HG03103 (cell line): ENCODE measurements at regions not wholly inside any gene's neighbourhood (a gene's known extent, or its start where the extent isn't known, plus 50 kb on each side); places are given as distances from the start of the nearest gene placed in this dataset.

ENCODE experiments used
- ATAC-seq: cut with Tn5 transposase; IDR thresholded peaks from one replicate; pipeline ENCODE4 v1.9.1; 2021; ENCODE audit warnings: low read depth; ENCODE audit not compliant: unreplicated experiment

DNA sequence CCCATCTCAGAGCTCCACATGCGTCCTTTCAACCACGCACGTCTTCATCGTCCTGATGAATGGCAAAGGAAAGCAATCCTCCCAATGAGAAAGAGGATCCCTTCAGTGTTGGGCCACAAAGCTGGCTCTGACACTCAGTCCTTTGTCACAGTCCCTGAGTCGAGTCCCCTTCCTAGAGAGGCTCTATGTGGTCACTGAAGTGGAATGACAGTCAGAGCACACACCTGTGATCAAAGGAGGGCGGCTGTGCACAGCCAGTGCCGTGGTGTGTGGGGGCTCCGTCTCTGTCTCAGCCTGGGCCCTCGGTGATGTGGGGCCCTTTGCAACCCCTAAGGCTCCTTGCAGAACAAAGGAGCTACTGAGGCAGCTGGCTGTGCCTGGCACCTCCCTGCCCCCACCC lies 157.3 kb upstream of the APCDD1 start:
- no peak for ATAC-seq

DNA sequence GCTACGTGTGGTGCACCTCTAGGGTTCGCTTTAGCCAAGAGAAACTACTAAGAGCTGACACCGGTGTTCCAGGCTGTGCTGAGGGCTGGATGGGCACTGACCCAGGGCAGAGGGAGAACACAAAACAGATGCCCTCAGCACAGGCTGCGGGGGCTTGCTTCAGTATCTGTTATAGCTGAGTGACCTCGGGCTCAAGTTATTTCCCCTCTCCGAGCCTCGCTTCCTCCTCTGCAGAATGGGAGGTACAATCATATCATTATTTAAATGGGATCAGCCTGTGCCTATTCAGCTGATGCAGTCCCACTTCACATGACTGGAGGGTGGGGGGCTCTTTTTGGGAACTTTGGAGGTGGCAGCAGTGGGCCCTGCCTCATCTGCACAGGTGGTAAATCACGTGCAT lies 156.1 kb upstream of the APCDD1 start:
- no peak for ATAC-seq

- no peak for ATAC-seq
Observed at GRCh38 chr18:10299643-10300042, 154.8 kb upstream of the APCDD1 start.

DNA sequence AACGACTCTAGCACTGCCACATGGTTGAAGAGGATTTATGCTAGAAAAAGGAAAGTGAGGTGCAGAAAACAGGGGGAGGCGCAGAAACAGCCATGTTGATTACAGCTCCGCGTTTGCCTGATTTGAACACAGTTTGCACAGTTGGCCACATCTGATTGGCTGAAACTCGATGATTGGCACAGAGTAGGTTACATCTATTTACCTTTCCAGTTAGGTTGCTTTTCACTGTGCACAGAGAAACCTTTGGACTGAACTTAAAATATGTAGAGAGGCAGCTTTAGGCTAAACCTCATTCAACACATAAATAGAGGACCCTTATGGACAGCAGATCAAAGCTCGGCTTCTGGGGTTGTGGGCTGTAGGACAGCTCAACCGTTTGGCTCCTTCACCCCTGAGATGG lies 153.7 kb upstream of the APCDD1 start:
- ATAC-seq = no peak

DNA sequence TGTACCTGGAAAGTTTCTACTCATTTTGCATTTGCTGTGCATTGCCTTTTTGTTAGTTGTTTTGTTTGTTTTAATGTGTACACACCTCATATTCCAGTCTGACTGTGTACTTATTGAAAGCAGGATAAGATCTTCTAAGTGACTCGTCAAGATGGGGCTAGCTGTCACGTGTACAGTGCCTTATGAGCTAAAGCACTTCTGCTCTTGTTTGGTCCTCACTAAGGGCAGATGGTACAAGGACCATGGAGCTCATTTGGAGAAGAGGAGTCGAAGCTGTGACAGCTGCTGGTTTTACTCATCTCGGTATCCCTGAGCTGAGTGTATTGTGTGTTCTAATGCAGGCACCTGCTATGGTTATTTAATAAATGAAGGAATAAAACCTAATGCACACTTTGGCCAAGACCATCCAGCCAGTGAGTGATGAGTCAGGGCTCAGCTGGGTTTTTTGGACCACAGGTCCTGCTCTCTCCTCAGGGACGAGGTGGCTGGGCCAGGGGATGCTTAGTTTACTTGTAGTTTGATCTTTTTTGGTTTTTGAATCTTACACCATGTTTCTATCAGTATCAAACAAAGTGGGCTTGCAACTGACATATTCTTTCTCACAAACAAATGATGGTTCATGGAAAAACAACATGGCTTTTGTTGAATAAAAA lies 152.5 kb upstream of the APCDD1 start:
- no peak for ATAC-seq

- ATAC-seq = no peak
Observed at GRCh38 chr18:10303171-10303570, 151.3 kb upstream of the APCDD1 start.

DNA sequence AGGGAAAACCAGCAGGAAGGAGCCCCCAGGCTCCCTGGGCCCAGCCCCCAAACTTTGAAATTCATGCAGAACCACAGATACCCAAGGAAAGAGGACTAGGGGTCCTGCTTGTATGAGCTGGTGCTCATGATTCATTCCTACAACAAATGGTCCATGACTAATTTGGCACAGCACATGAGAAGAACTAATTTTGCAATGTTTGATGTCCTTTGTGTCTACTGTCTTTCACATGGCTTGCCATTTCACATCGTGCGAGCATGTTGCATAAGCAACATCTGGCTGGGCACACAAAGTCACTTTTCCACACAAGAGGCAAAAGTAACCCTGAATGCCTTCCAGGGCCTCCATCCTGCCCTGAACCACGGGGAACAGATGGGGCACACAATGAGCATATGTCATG lies 149.6 kb upstream of the APCDD1 start:
- no peak for ATAC-seq

DNA sequence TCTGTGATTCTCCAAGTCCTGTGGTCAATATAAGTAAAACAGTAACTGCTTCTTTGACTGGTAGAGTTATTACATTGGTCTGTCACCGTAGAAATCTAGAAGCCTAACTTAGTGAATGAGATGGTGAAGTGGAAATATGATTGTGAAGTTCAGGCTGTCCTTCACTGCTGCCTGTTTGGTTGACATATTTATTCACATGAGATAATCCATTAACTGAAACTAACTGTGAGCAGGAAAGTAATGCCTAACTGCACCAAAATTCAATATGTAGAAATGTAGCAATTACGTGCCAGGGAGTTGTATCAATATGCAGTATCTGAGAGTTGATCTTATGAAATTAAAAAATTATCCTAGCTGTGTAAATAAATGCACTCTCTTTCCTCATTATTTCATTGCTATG lies 147.7 kb upstream of the APCDD1 start:
- ATAC-seq = no peak

DNA sequence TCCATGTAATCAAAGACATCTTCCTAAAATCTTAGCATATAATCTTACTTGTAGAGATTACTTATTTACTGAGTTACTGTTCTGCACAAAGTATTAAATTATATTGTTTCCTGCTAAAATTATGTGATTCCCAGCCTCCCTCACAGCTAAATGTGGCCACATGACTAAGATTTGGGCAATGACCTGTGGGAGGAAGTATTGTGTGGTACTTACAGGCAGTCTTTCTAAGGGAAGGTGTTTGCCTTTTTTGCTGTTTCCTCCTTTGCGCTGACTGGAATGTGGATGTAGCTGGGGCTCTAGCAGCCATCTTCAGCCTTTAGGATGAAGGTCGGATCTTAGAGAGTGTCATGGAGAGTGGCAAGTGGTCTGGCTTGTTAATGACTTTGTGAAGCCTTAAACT lies 146.3 kb upstream of the APCDD1 start:
- ATAC-seq = no peak

GRCh38 chr18:10310626-10311025 lies 143.8 kb upstream of the APCDD1 start:
- no peak for ATAC-seq

DNA sequence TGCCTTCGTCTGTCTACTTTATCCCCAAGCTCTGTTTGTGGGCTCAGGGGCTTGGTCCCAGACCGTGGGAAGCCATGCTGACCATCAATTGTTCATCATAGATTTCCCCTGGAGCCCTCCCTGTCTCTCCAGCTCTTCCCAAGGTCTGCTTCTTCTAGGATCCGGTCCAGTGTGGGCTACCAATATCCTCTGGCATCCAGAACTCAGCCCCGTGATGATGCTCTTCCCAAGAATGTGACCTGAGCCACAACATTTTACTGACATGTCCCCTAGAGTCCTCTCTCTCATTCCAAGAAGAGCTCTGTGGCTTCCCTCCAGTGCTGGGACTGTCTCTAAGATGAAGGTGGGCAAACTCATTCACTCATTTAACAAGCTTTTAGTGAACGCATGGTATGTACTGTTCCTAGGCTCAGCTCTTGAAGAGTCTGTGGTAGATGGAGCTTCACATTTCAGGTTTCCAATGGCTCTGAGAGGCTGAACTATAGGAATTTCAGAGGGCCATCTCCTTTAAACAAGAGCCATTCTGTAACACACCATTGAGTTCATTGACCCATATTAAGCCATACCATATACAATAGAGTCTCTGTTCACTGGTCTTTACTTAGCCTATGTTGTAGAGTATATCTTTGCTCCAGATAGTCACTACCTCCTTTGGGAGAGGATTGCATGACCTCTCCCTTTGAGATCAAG lies 142.0 kb upstream of the APCDD1 start:
- no peak for ATAC-seq

- ATAC-seq = no peak
Observed at GRCh38 chr18:10313016-10313342, 141.5 kb upstream of the APCDD1 start.

DNA sequence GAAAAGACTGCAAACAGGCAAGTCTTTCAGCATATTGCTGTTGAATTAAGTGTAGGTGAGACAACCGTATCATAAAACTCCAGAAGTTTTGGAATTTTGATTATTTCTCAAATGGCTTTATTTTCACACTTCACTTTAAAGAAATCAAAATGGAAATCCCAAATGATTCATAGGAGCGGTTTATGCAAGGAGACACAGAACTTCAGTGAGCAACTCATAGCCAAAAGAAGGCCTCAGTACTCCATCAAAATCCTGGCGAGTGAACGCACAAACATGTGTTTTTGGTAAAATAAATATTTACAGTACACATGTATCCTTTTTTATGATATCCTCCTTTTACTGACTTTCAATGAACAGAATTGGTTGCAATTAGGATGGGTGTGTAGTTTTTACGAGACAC lies 140.4 kb upstream of the APCDD1 start:
- no peak for ATAC-seq

- ATAC-seq = no peak
Observed at GRCh38 chr18:10315522-10315921, 138.9 kb upstream of the APCDD1 start.

DNA sequence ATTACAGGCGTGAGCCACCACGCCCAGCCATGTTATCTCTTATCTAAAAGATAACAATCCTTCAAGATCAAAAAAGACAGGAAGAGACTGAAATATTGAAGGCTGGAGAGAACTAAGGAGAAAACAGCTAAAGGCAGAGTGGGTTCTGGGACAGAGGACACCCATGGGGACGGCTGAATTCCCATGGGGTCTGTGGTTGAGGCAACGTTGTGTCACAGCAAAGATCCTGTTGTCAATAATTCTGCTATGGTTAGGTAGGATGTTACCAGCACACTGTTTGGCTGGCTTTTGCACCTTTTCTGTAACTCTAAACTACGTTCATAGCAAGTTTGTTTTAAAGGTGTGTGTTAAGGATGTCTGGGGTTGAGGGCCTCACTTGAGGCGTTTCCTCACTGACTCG lies 137.7 kb upstream of the APCDD1 start:
- ATAC-seq = no peak

- no peak for ATAC-seq
Observed at GRCh38 chr18:10317864-10318690, 136.4 kb upstream of the APCDD1 start.

- ATAC-seq = no peak
Observed at GRCh38 chr18:10318691-10318970, 135.8 kb upstream of the APCDD1 start.

DNA sequence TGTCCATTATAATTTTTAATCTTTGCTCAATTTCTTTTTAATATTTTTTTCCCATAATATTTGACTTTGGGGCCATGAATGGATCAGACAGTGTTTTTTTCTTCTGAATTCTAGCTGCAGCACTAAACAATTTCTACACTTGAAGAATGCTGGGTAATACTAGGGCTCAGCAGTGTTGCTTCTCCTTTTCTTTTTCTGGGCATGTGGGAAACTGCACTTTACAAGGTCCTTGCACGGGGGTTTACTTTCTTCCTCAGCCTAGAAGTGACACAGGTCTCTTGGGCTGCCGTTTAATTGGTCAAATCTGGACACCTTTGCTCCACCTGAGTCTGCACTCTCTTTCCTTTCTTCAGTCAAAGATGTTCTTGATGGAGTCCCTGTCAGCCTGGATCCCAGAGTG lies 135.4 kb upstream of the APCDD1 start:
- no peak for ATAC-seq

DNA sequence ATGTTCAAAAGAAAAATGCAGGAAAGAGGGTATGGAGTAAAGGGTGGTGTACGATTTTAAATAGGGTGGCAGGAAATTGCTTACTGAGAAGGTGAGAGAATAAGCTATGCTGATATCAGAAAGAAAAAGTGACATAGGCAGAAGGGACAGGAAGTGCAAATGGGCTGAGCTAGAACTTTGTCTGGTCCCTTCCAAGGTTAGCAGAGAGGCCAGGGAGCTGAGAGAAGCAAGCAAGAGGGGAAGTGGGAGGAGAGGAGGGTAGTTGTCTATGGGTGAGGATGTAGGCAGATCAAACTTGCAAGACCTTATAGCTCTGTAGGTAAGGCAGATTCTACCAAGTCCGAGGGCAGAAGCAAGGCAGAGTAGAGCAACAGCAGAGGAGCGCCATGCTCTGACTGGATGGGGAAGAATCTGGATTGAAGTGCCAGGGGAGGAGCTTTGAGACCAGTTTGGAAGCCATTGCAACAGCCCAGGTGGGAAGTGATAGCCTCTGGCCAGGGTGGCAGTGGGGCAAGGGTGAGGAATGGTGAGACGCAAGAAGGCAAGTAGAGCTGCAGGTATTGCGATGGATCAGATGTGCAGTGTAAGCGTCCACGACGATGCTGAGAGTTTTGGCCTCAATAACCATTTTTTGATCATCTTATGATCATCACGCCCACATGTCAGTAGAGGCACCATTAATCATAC lies 134.4 kb upstream of the APCDD1 start:
- ATAC-seq = no peak

GRCh38 chr18:10320791-10321190 lies 133.6 kb upstream of the APCDD1 start:
- ATAC-seq = no peak

DNA sequence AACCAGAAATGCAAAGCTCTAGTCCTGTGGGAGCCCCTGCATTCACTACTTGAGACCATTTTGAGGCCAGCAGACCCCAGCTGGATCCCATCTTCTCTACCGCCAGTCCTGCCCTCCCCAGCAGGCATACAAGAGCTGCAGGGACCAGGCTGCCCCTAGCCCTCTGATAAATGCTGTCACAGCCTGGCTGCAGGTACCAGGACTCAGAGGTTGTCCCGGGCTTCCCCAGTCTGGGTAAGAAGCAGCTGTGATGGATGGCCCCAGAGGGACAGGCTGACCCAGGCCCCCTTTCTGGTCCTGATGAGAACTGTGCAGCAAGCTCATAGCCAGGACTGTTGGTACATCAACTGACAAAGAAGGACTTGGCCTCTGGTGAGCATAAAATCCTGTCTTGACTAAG lies 132.9 kb upstream of the APCDD1 start:
- no peak for ATAC-seq

DNA sequence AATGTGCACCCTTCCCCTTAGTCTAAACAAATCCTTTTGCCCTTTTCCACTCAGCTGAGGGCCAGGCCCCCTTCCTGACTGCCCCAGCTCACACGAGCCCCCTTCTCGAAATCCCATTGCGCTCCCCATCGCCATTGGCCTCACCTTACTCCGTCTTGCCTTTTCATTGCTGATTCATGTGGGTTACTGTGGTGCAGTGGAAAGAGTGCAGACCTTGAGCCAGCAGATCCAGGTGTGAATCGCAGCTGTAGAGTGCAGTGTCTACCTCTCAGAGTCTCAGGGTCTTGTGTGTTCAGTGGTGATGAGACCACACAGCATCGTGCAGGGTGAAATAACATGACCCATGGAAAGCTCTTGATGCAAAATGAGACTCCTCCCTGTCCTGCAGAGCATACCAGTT lies 132.4 kb upstream of the APCDD1 start:
- no peak for ATAC-seq
